ENCODE measurements at regions not wholly inside any gene's neighbourhood (a gene's known extent, or its start where the extent isn't known, plus 50 kb on each side); places are given as distances from the start of the nearest gene placed in this dataset.
A peak's percentile ranks its signal among the peaks of the same experiment; 100 is the strongest.
"Not testable (repeated sequence)": the region's sequence is repeated elsewhere in the genome, so short reads cannot be mapped to it uniquely, and the experiment has no call there.

DNA sequence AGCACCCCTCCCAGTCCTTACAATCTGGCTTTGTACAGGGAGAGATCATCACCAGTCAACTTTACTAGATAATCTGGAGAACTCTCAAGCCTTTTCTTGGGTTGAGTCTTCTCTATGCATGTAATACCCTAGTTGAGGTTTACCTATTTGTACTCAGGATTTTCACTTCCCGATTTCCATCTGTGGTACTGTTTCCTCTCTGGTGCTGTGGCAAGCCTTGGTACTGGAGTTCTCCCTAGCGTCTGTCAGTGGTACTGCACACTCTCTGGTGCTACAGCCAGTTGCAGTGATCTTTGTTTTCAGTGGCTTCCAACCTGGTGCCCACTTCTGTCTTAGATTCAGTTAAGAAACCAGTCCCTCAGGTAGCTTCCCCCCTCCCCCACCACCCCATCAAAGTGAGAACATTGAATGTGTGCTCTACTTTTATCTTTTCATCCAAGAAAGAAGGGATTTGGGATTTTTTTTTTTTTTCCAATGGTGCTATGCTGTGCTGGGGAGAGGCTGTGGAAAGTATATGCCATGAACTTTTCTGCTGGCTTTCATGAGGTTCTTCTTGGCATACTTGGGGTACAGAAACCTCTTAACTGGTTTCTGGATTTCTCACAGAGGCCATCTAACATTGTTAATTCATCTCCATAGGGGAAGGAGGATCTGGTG is 69.4 kb upstream of the EVL start:
- DNase-seq (ENCODE audit: low read depth): peak; percentile 57

DNA sequence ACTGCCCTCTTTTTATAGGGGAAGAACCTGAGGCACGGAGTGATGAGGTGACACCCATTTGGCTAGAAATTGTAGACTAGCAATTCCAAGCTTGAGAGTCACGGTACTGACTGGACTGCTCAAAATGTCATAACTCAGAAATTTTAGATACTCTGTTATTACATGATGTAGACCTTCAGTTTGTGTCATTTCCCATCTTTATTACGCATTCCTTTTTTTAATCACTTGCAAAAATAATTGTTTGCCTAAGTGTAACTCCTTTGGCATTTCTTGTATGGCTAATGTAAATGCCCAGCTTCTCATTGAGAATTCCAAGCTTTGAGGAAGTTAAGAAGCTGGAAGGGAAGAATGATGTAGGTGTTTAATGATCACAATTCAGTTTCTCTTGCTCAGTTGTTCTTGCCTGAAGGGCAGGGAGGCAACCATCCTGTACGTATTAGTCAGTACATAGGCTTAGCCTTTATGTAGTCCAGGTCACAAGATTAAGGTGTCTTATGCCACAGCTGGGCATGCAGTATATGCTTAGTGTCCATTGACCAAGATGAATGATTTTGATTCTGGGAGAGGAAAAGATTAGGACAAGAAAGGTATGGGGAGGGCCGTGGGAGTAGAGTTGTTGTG is 68.2 kb upstream of the EVL start:
- DNase-seq (ENCODE audit: low read depth): peak; percentile 66

DNA sequence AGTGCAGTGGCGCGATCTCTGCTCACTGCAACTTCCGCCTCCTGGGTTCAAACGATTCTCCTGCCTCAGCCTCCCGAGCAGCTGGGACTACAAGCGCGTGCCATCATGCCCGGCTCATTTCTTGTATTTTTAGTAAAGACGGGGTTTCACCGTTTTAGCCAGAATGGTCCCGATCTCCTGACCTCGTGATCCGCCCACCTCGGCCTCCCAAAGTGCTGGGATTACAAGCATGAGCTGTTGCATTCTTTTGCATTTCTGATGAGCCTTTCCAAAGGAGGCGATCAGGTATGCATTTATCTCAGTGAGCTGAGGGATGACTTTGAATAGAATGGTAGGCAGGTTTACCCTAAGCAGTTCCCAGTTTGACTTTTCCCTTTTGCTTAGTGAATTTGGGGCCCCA is 64.8 kb upstream of the EVL start:
- DNase-seq (ENCODE audit: low read depth): not testable (repeated sequence)

DNA sequence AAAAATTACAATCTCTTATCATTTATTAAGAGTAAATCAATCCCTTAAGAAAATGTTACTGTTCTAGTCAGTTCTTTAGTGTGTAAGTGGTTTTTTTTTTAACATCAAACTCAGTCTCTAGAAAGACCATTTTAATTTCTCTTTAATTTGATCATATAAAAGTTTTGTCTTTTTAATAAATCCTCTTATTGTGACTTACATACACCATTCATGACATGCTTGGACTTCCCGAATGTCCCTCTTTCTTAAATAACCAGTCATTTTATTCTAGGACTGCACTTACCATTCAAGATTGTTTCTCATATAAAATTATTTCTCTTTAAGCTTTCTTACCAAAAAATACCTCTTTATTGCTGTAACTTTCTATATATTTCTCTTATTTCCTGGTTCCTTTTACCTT is 60.8 kb upstream of the EVL start:
- DNase-seq (ENCODE audit: low read depth): no peak

DNA sequence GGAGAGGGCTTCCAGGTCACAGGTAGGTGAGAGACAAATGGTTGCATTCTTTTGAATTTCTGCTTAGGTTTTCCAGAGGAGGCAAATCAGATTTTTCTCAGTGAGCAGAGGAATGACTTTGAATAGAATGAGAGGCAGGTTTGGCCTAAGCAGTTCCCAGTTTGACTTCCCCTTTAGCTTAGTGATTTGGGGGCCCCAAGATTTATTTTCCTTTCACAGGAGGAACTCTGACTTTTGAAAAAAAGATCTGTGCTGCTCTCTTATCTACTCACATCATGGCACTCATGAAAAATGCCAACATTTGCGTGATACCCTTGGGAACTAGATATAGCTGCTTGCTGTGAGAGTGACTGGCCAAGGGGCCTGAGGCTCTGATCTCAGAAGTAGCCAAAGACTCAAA is 58.0 kb upstream of the EVL start:
- DNase-seq (ENCODE audit: low read depth): no peak

DNA sequence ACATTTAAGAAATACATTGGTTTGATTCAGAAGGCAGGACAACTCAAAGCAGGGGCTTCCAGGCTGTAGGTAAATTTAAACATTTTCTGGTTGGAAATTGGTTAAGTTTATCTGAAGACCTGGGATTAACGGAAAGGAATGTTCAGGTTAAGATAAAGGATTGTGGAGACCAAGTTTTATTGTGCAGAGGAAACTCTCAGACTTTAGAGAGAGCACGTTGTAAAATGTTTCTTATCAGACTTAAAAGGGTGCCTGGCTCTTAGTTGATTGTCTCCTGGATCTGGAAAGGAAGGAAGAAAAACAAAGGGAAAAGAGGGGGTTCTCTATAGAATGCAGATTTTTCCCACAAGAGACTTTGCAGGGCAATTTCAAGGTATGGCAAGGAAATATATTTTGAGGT is 55.4 kb upstream of the EVL start:
- DNase-seq (ENCODE audit: low read depth): not testable (repeated sequence)

DNA sequence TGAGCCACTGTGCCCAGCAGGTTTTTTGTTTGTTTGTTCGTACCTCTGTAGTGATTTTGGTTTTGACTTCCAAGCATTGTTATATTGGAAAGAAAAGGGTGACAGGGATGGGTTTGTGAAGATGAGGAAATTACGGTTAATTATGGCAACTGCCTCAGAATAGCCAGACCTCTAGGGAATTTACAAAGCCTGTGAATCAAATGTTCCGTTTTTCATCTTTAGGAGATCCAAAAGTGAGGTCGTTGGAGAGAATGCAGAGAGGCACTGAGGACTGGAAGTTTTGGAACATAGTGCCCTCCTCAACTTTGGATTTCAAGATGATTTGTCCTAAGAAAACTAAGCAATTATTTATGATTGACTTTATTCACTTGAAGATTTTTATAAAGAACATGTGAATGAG is 54.5 kb upstream of the EVL start:
- DNase-seq (ENCODE audit: low read depth): no peak

DNA sequence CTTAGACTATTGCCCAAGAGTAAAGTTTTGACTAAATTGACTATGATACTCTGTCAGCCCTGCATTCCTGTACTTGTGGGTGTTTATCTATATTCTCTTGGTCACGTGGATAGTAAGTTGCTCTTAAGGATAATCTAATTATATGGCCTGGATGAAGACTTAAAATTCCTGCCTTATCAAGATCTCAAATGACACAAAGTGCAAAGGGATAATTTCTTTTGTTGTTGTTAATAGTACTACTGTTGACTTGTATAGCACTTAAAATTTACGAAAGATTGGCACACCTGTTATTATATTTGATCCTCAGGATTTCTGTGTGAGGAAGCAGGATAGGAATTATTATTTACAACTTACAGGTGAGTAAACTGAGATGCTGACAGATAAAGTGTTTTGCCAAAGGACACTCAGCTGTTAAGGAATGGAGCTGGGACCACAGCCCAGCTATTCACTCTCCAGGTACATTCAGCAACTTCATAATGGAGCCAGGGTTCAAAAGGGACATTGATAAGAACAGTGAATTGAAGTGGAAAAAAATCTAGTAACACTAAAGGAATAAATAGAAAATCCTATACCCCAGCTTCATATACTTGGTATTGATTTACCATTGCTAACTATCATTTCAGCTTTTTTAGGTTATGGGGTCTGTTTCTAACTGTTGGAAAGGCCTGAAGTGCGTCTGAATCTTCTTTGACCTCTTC is 53.4 kb upstream of the EVL start:
- DNase-seq (ENCODE audit: low read depth): no peak

DNA sequence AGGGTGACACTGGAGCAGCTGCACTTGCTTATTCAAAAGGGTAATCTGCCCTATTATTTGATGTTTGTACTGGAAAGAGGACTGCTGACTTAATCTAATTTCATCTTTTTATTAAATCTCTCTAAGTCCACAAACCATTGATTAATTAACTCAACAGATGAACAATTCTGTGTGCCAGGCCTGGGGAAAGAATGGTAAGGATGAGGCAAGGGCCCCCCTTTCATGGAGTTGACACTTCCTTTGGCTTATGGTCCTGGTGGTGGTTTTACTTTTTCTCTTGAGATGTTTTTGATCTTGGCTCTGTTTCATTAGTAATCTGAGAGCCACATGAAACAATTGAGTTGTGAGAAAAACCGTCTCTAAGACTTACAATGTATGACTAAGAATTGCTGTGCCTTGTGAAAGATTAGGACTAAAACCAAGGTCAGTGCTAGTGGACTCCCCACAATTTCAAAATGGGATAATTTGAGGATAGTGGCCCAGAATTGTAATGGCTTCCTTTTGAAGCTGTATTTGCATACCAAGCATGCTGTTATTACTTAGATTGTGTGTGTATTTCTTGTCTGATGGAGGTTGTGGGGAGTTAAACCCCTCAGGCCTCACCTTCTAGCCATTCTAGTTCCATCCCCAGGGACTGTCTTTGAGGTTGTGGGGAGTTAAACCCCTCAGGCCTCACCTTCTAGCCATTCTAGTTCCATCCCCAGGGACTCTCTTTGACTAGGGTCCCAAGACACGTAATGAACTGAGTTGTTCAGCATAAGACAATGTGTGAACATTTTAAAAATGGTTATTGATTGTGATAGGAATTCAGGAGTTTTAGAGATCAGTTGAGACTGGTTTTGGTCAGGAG is 52.5 kb upstream of the EVL start:
- peak; percentile 78 for DNase-seq (ENCODE audit: low read depth)

DNA sequence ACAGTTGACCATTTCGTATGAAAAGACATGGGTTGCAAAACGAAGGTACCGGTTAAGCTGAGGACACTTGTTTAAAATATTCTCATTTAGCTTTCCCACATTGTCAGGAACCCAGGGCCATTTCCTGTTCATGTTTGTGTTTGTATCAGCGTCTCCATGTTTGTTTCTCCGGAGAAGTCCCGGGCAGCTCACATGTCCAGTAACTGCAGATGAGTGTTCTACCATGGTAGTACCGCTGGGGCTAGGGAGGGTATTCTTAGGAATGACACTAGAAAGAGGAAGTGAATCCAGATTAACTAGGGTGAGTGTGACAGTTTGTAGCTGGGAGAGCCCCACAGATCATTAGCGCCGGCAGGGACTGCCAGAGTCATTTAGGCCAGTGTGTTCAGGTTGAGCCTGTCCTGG is 50.0 kb upstream of the EVL start:
- peak; percentile 6 for DNase-seq (ENCODE audit: low read depth)
